ENCODE measurements at regions not wholly inside any gene's neighbourhood (a gene's known extent, or its start where the extent isn't known, plus 50 kb on each side); places are given as distances from the start of the nearest gene placed in this dataset.

DNA sequence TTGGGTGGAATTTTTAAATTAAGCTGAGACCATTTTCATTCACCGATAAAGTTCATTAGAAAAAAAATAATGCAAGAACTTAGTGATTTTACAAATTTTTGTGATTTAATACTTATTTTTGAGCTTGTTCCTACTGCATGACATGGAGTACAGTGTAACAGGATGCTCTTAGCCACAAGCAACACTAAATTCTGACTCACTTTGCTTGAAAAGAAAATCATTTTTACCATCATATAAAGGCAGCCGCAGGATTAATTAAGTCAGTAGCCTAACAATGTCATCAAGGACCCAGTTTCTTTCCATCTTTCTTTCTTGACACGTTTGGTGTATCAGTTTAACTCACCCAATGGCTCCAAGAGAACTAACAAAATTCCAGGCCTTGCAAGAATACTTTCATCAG, 540.3 kb upstream of the LUZP2 start:
- CTCF ChIA-PET, result no interaction called here

GRCh38 chr11:23957314-23957713, 539.5 kb upstream of the LUZP2 start:
- ChIA-PET CTCF (no interaction called here), POLR2A (no interaction called here)
- no peak for DNase-seq (ENCODE audit: low read depth)

More for the DNA sequence above, 540.3 kb upstream of the LUZP2 start:
- H3K27me3 ChIP-seq (ENCODE audit: control insufficient read depth, insufficient read depth, low read length), result no peaks in the 10 kb centered on the region
- H3K4me3 ChIP-seq (ENCODE audit: low read depth, low read length), result no peak overlapping the region
- POLR2A ChIA-PET, result interaction anchor here (0.6 kb wide), 1 partner anchor 14 kb away, joined by 3 read pairs; no protein-coding TSS in a partner anchor
- no peak for DNase-seq (ENCODE audit: low read depth)
- no peak for TF ChIP-seq CTCF (IDR thresholded peaks at IDR 0.05; ENCODE audit: insufficient read depth, low read depth, low read length)
- no peaks in the 10 kb centered on the region for H3K36me3 ChIP-seq (ENCODE audit: control insufficient read depth, insufficient read depth, low read length)

GRCh38 chr11:23959462-23959861, 537.4 kb upstream of the LUZP2 start:
- Histone ChIP-seq H3K27me3 (ENCODE audit: control insufficient read depth, insufficient read depth, low read length) (no peaks in the 10 kb centered on the region), H3K36me3 (ENCODE audit: control insufficient read depth, insufficient read depth, low read length) (no peaks in the 10 kb centered on the region), H3K4me3 (ENCODE audit: low read depth, low read length) (no peak overlapping the region)
- no peak for TF ChIP-seq CTCF (IDR thresholded peaks at IDR 0.05; ENCODE audit: insufficient read depth, low read depth, low read length)
- ChIA-PET CTCF (no interaction called here), POLR2A (no interaction called here)
- DNase-seq (ENCODE audit: low read depth), result no peak

More at GRCh38 chr11:23957314-23957713, 539.5 kb upstream of the LUZP2 start:
- no peaks in the 10 kb centered on the region for H3K27me3 ChIP-seq (ENCODE audit: control insufficient read depth, insufficient read depth, low read length)
- no peaks in the 10 kb centered on the region for H3K36me3 ChIP-seq (ENCODE audit: control insufficient read depth, insufficient read depth, low read length)
- H3K4me3 ChIP-seq (ENCODE audit: low read depth, low read length), result no peak overlapping the region
- no peak for TF ChIP-seq CTCF (IDR thresholded peaks at IDR 0.05; ENCODE audit: insufficient read depth, low read depth, low read length)

DNA sequence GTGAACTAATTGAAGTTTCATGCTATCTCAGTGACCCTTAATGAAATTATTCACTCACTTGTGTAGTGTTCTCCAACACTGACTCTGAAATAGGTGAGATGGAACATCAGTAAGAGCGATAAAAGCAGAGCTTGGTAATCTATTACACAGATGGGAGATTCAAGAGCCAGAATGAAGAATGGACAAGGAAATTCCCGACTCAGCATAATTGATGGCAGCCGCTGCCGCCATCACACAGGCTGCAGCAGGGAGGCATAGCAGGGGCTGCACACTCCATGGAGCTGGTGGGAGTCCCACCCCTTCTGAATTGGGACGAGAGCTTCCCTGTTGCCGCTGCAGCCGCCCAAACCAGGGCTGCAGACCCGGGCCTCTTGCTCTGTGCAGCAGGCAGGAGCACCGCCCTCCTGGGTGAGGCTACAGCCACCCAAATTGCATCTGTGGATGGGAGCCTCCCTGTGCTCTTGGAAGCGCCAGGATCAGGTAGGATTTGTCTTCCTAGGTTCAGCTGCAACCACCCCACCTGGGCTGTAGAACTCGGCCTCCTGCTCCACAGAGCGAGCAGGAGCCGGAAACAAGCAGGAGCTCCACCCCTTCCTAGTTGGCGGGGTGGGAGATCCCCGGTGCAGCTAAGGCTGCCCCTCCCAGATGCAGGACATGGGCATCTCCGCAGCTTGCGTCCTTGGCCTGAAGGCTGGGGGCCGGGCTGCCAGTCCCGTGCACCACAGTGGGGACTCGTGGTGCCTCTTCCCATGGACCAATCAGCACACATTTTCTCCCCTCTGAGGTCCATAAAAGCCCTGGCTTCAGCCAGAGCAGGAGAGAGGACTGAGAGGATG, 535.1 kb upstream of the LUZP2 start:
- CTCF ChIA-PET, result interaction anchor here (0.9 kb wide), 1 partner anchor 10 kb away, joined by 3 read pairs; no protein-coding TSS in a partner anchor
- Histone ChIP-seq H3K36me3 (ENCODE audit: control insufficient read depth, insufficient read depth, low read length) (no peaks in the 10 kb centered on the region), H3K4me3 (ENCODE audit: low read depth, low read length) (no peak overlapping the region), H3K27me3 (ENCODE audit: control insufficient read depth, insufficient read depth, low read length) (no peaks in the 10 kb centered on the region)
- POLR2A ChIA-PET, result no interaction called here
- TF ChIP-seq CTCF (IDR thresholded peaks at IDR 0.05; ENCODE audit: insufficient read depth, low read depth, low read length), result no peak
- no peak for DNase-seq (ENCODE audit: low read depth)

- Histone ChIP-seq H3K36me3 (ENCODE audit: control insufficient read depth, insufficient read depth, low read length) (no peaks in the 10 kb centered on the region), H3K4me3 (ENCODE audit: low read depth, low read length) (no peak overlapping the region), H3K27me3 (ENCODE audit: control insufficient read depth, insufficient read depth, low read length) (no peaks in the 10 kb centered on the region)
- ChIA-PET CTCF (interaction anchor here (0.6 kb wide), 1 partner anchor 28 kb away, joined by 3 read pairs; no protein-coding TSS in a partner anchor), POLR2A (no interaction called here)
- no peak for DNase-seq (ENCODE audit: low read depth)
- TF ChIP-seq CTCF (IDR thresholded peaks at IDR 0.05; ENCODE audit: insufficient read depth, low read depth, low read length), result no peak
These were observed 523.6 kb upstream of the LUZP2 start for GRCh38 chr11:23973244-23973643.
